HG03575 (cell line): ENCODE measurements at regions not wholly inside any gene's neighbourhood (a gene's known extent, or its start where the extent isn't known, plus 50 kb on each side); places are given as distances from the start of the nearest gene placed in this dataset.
"Not testable (repeated sequence)": the region's sequence is repeated elsewhere in the genome, so short reads cannot be mapped to it uniquely, and the experiment has no call there.

Experiments used
- ATAC-seq: cut with Tn5 transposase; IDR thresholded peaks from one replicate; pipeline ENCODE4 v1.9.1; 2021; ENCODE audit not compliant: unreplicated experiment, insufficient number of reproducible peaks, low FRiP score; ENCODE audit errors: extremely low read depth

- ATAC-seq = no peak
These were observed 60.2 kb upstream of the LRRC4C start for GRCh38 chr11:41519696-41520095.

GRCh38 chr11:41522391-41522790 is 62.9 kb upstream of the LRRC4C start:
- no peak for ATAC-seq

DNA sequence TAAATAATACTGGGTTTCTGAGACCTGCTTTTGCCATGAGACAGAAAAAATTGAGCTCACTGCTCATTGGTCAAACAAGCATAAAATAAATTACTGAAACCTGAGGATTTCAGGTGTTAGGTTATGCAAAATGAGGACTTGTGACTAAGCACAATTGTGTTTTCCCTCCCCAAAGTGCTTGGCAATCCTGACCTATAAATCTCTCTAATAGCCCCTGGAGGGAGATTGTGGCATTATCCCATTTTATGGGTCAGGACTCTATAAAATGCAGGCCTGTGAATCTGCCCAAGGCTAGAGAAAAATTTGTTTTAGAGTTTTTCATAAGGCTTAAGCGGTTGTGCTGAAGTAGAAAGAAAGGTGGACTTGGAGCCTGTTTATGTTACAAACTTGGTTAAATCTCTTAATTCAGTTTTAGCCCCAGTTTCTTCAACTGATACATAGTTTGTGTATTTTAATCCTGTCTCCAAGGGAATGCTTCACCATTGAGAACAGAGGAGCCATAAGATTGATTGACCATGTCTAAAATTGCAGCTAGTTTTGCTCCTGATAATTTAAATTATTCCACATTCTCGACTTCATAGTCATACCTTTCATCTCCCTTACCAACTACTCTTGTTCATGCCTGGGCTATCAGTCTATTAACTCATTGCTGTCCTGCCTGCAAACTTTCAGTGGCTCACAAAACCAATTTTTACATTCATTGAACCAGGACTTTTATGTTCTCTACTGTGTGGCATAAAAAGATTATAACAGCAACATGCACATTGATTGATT is 63.6 kb upstream of the LRRC4C start:
- ATAC-seq = no peak

- ATAC-seq = no peak
These were observed 68.1 kb upstream of the LRRC4C start for GRCh38 chr11:41527530-41527929.

- ATAC-seq = no peak
These were observed 73.0 kb upstream of the LRRC4C start for GRCh38 chr11:41532413-41532812.

DNA sequence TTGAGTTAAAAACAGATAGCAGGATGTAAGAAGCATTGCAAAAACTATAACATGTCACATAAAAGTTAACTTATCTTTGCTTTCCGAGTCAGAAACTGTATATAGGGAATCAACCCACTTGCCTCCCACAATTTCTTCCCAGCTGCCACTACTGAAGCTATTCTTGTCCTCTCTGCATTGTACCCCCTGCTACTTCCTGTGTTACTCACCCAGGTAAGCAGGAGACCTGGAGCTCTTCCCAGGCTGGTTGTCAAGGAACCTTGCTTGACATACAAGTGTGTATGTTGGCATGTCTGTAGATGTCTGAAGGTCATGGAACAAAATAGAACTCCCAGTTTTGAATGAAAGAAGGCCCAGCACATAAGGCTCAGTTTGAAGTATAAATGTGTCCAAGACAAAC is 74.3 kb upstream of the LRRC4C start:
- ATAC-seq = no peak

DNA sequence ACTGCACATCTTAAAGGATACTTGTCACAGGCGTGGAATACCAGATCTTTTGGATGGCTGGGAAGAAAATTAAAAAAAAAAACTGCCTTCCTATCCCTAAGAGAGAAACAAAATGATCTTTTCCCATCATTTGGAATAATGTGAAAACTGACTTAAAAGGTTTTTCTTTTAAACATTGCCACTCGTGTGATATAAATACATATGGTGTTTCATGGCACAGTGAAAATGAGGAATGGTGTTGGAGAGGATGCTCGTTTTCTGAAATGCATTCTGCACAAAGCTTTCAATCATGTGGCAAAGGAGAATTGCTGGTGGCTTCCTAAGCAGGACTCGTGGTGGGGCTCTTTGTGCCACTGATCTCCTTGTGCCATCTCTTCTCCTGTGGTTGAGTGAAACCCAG is 74.9 kb upstream of the LRRC4C start:
- ATAC-seq = no peak

- no peak for ATAC-seq
These were observed 75.4 kb upstream of the LRRC4C start for GRCh38 chr11:41534861-41535260.

DNA sequence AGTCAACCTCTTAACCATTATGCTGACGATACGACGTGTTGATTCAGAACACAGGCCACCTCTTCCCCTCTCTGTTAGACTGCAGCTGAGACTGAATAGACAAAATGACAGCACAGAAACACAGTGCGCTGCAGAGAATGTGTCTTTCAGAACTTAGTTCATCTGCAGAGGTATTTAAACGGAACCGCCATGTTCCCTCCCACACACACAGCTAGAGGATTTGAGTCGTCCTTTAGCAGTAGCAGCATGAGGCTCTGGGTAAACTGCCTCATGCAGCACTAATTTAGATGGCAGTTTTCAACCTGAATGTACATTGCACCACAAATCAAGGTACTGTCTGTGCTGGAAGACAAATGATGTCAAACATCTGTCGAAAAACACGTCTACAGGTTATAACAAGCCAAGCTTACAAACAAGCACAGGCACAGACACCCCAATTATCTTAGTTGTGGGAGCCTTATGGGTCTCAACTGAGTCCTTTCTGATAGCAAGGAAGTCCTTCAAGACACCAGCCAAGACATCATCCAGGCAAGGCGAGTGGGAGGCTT is 76.6 kb upstream of the LRRC4C start:
- ATAC-seq = no peak

GRCh38 chr11:41544902-41545301 is 85.5 kb upstream of the LRRC4C start:
- ATAC-seq = not testable (repeated sequence)

DNA sequence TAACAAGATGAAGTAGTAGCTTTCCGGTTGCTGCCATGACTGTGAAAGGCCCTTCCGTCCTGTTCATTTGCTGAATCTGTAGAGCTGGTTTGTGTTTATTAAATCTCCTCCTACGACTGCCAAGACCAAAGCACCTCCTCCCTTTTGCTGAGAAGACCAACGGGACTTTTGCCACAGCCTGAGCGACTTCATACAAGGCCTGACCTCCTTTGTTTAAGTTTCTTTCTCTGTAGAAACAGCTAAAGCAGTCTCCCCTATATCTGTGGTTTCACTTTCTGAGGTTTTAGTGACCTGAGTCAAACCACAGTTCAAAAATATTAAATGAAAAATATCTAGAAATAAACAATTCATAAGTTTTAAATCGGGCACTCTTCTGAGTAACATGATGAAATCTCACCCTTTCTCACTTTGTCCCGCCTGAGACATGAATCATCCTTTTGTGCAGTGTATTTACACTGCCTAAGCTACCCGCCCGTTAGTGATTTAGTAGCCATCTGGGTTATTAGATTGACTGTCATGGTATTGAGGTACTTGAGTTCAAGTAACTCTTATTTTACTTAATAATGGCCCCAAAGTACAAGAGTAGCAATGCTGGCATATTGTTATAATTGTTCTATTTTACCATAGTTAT is 119.1 kb upstream of the LRRC4C start:
- ATAC-seq = no peak

DNA sequence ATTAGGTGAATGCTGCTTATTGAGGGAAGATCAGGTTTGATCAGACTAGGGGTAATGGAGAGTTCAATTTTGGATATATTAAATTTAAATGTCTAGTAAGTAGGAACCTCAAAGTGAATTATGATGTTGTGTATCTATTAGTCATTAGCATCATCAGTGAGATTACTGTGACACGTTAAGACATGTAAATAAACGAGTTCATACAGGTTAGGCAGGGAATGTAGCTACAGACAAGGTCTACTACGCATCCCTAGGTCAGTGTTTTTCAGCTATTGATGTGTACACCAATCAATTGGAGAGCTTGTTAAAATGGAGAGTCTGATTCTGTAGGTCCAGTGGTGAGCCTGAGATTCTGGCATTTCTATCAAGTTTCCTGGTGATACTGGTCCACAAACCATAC is 120.1 kb upstream of the LRRC4C start:
- ATAC-seq = no peak

DNA sequence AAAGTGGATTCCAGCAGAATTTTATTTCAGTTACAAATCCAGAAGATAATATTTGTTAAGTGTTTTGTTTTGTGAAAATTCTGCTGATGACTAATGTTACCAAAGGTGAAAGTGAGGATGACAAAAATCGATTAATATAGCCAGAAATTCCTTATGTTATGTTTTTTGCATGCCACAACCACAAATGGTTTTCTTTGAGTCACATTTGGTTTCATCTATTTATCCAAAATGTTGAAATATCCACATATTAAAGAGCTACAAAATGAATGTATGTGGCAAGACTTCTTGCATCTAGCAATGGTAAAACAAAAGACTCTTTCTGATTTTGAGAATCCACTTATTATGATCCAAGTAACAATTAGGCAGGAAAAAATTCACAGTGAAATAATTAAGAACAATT is 150.1 kb upstream of the LRRC4C start:
- ATAC-seq = no peak

DNA sequence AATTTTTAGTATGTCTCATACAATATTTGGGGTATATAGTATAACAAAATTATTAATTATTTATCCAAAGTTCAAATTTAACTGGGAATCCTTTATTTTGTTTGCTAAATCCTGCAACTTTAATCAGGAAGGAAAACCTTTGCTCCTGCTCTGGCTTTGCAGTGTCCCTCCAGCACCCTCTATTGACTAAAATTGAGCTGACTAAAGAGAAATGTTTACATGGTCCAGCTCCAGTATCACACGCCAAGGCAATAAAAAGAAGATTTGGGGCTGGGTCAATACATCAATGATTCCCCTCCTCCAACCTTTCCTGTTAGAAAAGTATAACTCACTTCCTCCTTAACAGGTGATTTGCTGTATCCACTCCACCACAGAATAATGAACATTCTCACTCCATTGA is 153.0 kb upstream of the LRRC4C start:
- ATAC-seq = no peak

DNA sequence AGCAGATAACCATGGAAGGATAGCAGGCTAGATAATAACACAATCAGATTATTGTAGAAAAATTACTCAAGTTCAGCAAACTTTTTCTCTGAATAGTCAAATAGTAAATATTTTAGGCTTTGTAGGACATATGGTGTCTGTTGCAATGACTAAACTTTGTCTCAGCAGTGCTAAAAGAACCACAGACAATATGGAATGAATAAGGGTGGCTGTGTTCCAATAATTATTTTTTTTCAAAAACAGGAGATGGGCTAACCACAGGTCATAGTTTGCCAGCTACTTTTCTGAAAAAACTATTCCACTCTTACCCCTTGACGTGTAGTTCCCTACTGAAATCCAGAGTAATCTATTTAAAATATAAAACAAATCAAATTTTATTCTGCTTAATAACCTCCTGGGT is 153.9 kb upstream of the LRRC4C start:
- ATAC-seq = no peak

GRCh38 chr11:41622707-41623359 is 163.4 kb upstream of the LRRC4C start:
- no peak for ATAC-seq

DNA sequence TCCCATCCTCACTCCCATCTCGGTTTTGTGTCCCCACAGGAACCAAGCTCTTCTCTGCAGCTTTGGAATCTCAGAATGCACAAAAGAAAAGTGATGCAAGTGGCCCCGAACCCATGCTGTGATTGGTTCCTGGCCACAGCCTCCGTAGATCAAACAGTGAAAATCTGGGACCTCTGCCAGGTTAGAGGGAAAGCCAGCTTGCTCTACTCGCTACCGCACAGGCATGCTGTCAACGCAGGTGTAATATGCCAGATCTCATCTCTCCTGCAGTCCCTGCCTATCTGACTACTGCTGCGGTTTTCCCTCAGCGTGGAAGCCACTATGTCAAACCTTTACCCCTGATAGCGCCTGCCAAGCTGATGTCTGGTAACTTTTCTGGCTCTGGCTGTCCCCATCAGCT is 200.5 kb upstream of the LRRC4C start:
- ATAC-seq = no peak

DNA sequence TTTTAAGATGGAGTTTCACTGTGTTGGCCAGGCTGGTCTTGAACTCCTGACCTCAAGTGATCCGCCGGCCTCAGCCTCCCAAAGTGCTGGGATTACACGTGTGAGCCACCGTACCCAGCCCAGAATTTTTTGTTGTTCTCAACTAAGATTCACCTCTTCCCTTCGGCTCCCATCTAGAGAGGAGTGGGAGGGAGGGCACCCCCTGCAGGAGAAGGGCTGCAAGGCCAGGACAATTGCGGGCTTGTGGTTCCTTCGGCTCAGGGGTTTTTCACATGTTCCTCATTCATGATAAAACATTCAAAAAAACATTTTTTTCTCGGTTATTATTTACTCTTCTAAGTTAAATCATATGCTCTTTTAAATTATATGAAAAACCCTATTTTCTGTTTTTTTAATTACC is 201.1 kb upstream of the LRRC4C start:
- no peak for ATAC-seq

- no peak for ATAC-seq
These were observed 206.2 kb upstream of the LRRC4C start for GRCh38 chr11:41665441-41666360.
